C4-2B (cell line): ENCODE measurements at regions not wholly inside any gene's neighbourhood (a gene's known extent, or its start where the extent isn't known, plus 50 kb on each side); places are given as distances from the start of the nearest gene placed in this dataset.

Experiments used
- H3K27ac ChIP-seq: fragments of 450-650 bp; 2 replicates; pipeline ENCODE4 v1.5.1; 2017
- ZFX ChIP-seq: fragments of 450-650 bp; IDR thresholded peaks from 2 replicates; pipeline ENCODE4 v1.6.1; 2017
- TF ChIP-seq, protein P1 (sequence below): fragments of 450-650 bp; conservative IDR thresholded peaks from 2 replicates; pipeline ENCODE4 v1.5.1; 2017; ENCODE audit warnings: mild to moderate bottlenecking

DNA sequence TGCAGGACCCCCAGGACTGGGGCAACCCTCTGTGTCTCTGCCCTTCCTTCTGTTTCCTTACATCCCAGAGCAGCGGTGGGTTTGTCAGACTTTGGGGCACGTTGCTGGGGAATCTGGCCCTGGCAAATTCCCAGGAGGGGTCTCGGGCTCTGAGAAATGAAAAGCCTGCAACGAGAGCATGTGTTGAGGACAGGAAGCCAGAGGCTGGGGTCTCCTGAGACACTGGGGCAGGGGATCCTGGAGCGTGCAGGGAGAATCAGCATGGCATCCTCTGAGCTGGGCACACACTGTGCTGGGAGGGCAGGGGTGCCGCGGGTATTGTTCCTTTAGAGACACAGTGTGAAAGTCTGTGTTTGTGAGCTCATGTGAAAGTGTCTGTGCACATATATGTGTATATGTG, 279.9 kb upstream of the PPP2R2D start:
- TF ChIP-seq ZFX: no peak
- TF ChIP-seq, protein P1, sequence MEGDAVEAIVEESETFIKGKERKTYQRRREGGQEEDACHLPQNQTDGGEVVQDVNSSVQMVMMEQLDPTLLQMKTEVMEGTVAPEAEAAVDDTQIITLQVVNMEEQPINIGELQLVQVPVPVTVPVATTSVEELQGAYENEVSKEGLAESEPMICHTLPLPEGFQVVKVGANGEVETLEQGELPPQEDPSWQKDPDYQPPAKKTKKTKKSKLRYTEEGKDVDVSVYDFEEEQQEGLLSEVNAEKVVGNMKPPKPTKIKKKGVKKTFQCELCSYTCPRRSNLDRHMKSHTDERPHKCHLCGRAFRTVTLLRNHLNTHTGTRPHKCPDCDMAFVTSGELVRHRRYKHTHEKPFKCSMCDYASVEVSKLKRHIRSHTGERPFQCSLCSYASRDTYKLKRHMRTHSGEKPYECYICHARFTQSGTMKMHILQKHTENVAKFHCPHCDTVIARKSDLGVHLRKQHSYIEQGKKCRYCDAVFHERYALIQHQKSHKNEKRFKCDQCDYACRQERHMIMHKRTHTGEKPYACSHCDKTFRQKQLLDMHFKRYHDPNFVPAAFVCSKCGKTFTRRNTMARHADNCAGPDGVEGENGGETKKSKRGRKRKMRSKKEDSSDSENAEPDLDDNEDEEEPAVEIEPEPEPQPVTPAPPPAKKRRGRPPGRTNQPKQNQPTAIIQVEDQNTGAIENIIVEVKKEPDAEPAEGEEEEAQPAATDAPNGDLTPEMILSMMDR: no peak

DNA sequence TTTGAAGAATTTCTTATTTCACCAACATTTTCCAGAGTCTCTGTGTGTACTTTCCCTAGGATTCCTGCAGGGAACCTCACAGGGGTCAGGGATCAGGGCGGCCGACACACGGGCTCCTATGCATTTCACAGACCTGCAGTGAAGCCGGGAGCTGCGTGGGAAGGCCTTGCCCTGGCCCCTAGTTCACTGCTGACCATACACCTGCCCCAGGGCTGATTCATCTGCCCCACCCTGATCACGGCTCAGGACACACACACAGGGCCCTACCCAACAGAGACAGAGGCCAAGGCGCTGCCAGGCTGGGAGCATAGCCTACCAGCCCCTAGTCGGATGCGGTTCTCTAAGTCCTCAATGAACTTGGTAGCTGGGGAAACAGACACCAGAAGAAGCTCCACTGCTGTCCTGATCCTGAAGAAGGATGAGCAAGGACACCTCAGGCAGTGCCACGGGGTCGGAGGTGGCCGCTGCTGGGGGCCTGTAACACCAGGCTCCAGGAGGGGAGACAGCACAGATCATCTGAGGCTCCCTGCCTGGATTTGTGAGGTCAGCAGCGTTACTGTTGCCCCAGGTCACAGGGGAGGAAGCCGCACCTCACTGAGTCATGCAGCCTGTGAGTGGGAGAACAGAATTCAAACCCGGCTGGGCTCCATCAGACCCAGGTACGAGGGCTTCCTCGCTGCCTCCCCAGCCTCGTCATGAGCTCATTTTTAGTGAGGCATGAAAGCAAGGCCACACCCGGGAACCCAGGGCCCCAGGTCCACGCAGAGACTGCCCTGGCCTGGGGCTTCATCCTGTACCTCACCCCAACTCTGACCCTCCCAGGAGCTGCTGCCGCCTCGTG, 278.8 kb upstream of the PPP2R2D start:
- no peak overlapping the region for H3K27ac ChIP-seq
- TF ChIP-seq, protein P1: no peak
- TF ChIP-seq ZFX: no peak

More for the DNA sequence above, 279.9 kb upstream of the PPP2R2D start:
- no peak overlapping the region for H3K27ac ChIP-seq

- no peak overlapping the region for H3K27ac ChIP-seq
- TF ChIP-seq, protein P1: no peak
- no peak for TF ChIP-seq ZFX
These were observed 275.8 kb upstream of the PPP2R2D start for GRCh38 chr10:131625041-131625440.

DNA sequence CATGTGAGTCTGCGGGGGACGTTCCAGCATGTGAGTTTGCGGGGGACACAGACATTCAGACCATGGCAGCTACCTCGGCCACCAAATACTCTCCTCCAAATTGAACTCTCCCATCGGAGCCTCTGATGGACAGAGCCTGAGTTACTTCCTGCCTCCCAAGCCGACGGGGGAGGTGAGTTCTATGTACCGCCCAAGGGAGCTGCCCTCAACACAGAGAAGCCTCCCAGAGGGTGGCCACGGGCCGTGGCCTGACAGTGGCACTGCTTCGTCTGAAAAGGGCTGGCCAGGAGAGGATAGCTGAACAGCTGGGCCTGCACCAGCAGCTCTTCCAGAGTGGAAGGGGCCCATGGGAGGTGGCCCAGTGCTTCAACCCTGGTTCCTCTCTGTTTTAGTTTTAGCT, 274.5 kb upstream of the PPP2R2D start:
- TF ChIP-seq, protein P1: no peak
- no peak for TF ChIP-seq ZFX
- no peak overlapping the region for H3K27ac ChIP-seq

GRCh38 chr10:131629026-131629770, 271.6 kb upstream of the PPP2R2D start:
- no peak overlapping the region for H3K27ac ChIP-seq
- TF ChIP-seq, protein P1: no peak
- TF ChIP-seq ZFX: no peak

- H3K27ac ChIP-seq: no peak overlapping the region
- TF ChIP-seq, protein P1: no peak
- no peak for TF ChIP-seq ZFX
These were observed 270.0 kb upstream of the PPP2R2D start for GRCh38 chr10:131630772-131631258.

- no peak overlapping the region for H3K27ac ChIP-seq
- no peak for TF ChIP-seq ZFX
- TF ChIP-seq, protein P1: no peak
These were observed 269.2 kb upstream of the PPP2R2D start for GRCh38 chr10:131631619-131632018.
